NOMO-1 treated with DMSO at 0.1 percent for 48 hours (cell line): ENCODE measurements at regions not wholly inside any gene's neighbourhood (a gene's known extent, or its start where the extent isn't known, plus 50 kb on each side); places are given as distances from the start of the nearest gene placed in this dataset.
"Not testable (repeated sequence)": the region's sequence is repeated elsewhere in the genome, so short reads cannot be mapped to it uniquely, and the experiment has no call there.

Experiments
- DNase-seq: peaks from one replicate; lab custom pipeline; 2025; ENCODE audit not compliant: unreplicated experiment; lab: John Stamatoyannopoulos, UW

GRCh38 chr12:127455347-127456265 lies 811.4 kb upstream of the TMEM132C start:
- DNase-seq = no peak

- no peak for DNase-seq
These were observed 809.2 kb upstream of the TMEM132C start for GRCh38 chr12:127457726-127458125.

DNA sequence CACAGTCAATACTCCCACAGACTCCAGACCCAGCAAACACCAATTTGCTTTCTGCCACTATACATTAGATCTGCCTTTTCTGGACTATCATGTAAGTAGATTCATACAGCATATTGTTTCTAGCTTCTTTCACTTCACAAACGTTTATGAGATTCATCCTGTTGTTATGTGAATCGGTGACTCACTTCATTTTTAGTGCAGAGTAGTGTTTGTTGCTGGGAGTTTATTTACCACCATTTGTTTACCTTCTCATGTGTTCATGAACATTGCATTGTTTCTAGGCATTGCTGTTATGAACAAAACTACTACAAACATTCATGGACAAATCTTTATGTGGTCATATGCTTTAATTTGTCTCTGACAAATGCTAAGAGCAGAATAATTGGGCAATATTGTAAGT lies 807.8 kb upstream of the TMEM132C start:
- no peak for DNase-seq

- no peak for DNase-seq
These were observed 807.3 kb upstream of the TMEM132C start for GRCh38 chr12:127459687-127460086.

DNA sequence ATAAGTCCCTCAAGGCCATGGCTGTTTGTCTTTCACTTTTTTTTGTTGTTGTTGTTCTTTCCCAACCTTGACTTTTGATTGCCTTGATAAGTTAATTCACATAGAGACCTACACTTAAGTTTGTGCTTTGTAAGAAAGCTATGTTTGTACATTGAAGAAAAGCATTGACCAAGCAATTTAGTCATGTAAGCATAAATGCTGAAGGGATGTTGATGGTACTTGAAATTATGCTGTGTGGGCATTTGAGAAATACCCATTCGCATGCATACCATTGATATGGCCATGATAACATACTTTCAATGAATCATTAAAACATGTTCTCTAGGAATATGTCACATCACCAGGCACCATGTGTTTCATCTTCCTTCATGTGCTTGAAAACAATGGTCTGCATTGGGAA lies 803.7 kb upstream of the TMEM132C start:
- no peak for DNase-seq

DNA sequence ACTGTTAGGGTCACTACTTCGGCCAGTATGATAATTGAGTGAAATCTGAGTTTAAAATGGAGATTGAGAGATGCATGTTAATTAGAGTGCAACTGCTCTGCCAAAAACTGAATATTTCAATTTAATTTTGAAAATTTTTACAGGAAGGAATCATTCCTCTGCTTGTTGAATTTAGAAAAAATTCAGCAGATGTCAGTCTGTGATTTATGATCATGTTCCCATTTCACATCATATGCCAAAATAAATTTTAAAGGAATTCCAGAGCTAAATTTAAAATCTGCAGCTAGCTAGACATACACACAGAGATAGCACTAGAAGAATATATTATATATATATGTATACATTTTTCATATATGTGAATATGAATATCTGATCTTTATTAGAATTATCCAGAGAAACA lies 797.6 kb upstream of the TMEM132C start:
- no peak for DNase-seq

- DNase-seq = no peak
These were observed 793.2 kb upstream of the TMEM132C start for GRCh38 chr12:127473766-127474165.

GRCh38 chr12:127479256-127479655 lies 787.7 kb upstream of the TMEM132C start:
- no peak for DNase-seq

DNA sequence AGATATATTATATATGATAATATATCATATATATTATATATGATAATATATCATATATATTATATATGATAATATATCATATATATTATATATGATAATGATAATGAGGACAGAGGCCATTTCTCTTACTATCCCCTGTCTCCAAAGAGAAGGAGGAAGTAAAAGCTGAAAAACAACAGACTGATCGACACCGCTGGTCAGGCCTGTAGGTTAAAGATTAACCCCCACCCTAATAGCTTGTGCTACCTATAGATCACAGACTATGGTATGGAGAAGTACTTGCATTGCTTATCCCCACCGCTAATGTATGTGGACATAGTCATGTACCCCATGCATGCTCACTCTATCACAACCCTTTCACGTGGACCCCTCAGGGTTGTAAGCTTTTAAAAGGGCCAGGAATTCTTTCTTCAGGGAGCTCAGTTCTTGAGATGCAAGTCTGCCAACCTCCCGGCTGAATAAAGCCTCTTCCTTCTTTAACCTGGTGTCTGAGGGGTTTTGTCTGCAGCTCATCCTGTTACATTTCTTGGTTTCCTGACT lies 786.1 kb upstream of the TMEM132C start:
- DNase-seq = no peak

- no peak for DNase-seq
These were observed 784.0 kb upstream of the TMEM132C start for GRCh38 chr12:127482950-127483349.

GRCh38 chr12:127485528-127485927 lies 781.4 kb upstream of the TMEM132C start:
- DNase-seq = no peak

- no peak for DNase-seq
These were observed 779.9 kb upstream of the TMEM132C start for GRCh38 chr12:127487031-127487430.

DNA sequence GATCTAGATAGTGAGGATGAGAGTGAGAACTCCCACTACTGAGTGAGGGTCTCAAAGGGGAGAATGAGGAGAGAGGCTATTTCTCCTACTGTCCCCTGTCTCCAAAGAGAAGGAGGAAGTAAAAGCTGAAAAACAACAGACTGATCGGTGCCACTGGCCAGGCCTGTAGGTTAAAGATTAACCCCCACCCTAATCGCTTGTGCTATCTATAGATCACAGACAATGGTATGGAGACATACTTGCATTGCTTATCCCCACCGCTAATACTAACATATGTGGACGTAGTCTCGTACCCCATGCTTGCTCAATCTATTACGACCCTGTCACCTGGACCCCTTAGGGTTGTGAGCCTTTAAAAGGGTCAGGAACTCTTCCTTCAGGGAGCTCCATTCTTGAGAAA lies 777.9 kb upstream of the TMEM132C start:
- no peak for DNase-seq

- DNase-seq = no peak
These were observed 771.7 kb upstream of the TMEM132C start for GRCh38 chr12:127494961-127495915.

DNA sequence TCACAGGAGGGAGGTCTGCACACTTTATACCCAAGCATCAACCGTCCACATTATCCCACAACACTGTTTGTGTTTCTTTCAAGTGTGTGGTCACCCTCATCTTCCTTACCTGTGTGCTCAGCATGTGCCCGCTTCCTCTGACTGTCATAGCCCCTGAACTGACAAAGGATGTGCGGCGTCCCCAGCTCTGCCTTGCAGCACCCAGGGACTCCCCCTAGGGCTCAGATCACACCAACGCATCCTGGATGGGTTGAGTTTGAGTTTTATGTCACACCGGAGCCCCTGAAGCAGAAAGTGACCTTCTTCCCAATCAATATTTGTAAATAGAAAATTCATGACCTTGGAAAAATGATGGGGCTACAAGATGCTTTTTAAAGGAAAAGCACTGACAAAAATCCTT lies 770.7 kb upstream of the TMEM132C start:
- no peak for DNase-seq

GRCh38 chr12:127500512-127501035 lies 766.4 kb upstream of the TMEM132C start:
- no peak for DNase-seq

DNA sequence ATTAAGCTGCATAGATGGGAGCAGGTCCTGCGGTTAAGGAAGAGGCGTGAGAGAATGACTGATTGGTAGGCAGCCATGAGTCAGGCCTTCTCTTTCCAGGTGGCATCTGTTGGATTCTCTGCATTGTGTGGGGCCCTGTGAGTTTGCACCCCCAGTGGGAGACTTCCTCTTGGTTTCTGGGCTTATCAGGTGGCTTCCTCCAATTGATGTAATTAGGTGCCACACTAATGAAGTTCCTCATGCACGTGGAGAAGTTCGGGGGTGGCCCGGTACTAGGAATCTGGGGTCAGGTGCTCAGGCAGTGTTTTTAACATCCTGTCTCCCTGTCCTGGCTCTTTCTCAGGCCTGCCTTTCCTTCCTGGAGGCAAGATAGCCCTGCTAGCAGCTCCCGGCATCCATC lies 765.1 kb upstream of the TMEM132C start:
- DNase-seq = no peak

DNA sequence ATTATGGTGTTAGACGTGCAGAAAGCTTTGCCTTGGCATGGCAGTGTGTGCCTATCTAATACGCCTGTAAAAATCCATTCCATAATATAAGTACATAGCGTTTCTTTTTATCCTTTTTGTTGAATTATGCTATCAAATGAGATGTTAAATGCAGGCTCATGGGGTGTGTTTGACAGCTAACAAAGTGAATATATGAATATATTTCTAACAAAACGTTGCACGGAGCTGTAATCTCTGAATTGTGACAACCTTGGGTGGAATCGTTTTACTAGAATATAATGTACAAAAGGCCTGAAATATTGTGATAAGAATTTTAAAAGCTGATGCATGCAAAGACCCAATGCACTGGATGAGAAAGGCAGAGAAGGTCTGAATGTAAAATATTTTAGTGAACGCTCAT lies 763.7 kb upstream of the TMEM132C start:
- no peak for DNase-seq

DNA sequence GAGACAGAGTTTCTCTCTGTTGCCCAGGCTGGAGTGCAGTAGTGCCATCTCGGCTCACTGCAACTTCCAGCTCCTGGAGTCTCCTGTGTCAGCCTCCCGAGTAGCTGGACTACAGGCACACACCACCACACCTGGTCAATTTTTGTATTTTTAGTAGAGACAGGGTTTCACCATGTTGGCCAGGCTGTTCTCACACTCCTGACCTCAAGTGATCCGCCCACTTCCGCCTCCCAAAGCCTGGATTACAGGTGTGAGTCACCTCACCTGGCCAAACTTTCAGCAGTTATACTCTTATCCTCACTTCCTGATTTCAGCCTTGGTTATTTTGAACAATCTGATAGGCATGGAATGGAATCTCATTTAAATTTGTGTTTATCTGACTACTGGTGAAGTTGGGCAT lies 763.0 kb upstream of the TMEM132C start:
- not testable (repeated sequence) for DNase-seq

DNA sequence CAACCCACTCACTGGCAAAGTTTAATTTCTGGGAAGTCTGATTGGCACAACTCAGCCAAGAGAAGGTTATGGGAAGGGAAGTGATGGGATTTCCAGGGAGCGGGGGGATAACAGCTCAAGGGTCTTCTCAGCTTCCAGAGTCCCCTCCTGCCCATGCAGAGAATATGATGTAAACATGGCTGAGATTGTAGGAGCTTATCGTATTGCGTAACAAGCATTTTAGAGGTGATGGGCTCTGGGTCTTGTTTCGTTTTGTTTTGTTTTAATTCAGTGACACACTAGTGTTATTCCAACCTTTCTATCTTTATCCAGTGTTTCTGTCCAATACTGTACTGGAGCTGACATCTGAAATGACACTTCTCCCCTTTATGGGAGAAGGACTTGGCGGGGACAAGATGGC lies 762.1 kb upstream of the TMEM132C start:
- no peak for DNase-seq

DNA sequence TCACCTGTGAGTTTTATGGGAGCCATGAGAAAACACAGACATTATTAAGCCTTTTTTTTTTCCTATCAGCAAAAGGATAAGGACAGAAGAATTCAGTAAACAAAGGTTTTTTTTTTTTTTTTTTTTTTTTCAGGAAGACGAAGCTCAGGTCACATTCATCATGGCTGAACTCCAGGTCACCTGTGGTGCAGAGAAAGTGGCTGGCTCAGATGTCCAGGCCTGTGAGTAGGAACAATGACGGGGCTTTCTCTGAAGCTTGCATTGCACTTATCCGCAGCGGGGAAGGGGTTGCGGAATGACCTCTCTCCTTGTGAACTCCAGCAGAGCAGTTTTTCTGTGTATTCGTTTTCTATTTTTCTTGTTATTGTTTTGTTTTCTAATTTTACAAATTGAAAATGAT lies 759.6 kb upstream of the TMEM132C start:
- DNase-seq = no peak
